Liver (tissue), 3 donors: ENCODE measurements at regions not wholly inside any gene's neighbourhood (a gene's known extent, or its start where the extent isn't known, plus 50 kb on each side); places are given as distances from the start of the nearest gene placed in this dataset.

Source experiments
- CTCF ChIP-seq: fragments of 150-350 bp; IDR thresholded peaks from 2 replicates; pipeline ENCODE4 v1.5.1; 2017; ENCODE audit warnings: improper control_type of control experiment, low read depth, low read length; ENCODE audit not compliant: missing input control
- EGR1 ChIP-seq, 2 donors: IDR thresholded peaks; 2 replicates each; pipeline ENCODE4 v1.6.1; 2016 to 2018; ENCODE audit warnings: antibody characterized with exemption in 2 of 2, low read depth in 2 of 2
- HNF4A ChIP-seq, 2 donors: conservative IDR thresholded peaks; 2 replicates each; pipeline ENCODE4 v1.6.1; 2016; ENCODE audit warnings: antibody characterized with exemption in 2 of 2, mild to moderate bottlenecking in 2 of 2
- JUND ChIP-seq, 2 donors: IDR thresholded peaks; 2 replicates each; pipeline ENCODE4 v1.6.1; 2016; ENCODE audit warnings: antibody characterized with exemption in 2 of 2
- RAD21 ChIP-seq, 2 donors: IDR thresholded peaks; 2 replicates each; pipeline ENCODE4 v1.6.1; 2016; ENCODE audit warnings: antibody characterized with exemption in 2 of 2, mild to moderate bottlenecking in 2 of 2
- REST ChIP-seq: IDR thresholded peaks from 2 replicates; pipeline ENCODE4 v1.6.1; 2016; ENCODE audit warnings: antibody characterized with exemption, mild to moderate bottlenecking
- RXRA ChIP-seq, 2 donors: IDR thresholded peaks; 2 replicates each; pipeline ENCODE4 v1.6.1; 2017 to 2018; ENCODE audit warnings: antibody characterized with exemption in 2 of 2, mild to moderate bottlenecking in 1 of 2
- SP1 ChIP-seq: IDR thresholded peaks from 2 replicates; pipeline ENCODE4 v1.6.1; 2018; ENCODE audit warnings: antibody characterized with exemption, mild to moderate bottlenecking
- TAF1 ChIP-seq: conservative IDR thresholded peaks from 2 replicates; pipeline ENCODE4 v1.6.1; 2016; ENCODE audit warnings: antibody characterized with exemption, mild to moderate bottlenecking
- TF ChIP-seq, protein P1 (sequence below): IDR thresholded peaks from 2 replicates; pipeline ENCODE4 v1.6.1; 2016; ENCODE audit warnings: antibody characterized with exemption
- donor health status: healthy.
- donor health status: healthy.

DNA sequence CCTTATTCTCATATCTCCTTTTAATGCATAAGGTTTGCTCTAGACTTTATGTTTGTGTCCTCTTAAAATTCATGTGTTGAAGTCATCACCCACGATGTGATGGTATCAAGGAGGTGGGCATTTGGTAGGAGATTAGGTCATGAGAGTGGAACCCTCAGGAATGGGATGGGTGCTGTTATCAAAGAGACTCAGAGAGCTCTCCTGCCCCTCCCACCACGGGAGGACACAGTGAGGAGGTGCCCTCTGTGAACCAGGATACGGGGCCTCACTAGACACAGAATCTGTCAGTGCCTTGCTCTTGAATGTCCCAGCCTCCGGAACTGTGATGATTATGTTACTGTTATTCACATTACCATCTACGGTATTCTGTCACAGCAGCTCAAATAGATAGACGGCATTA lies 359.0 kb downstream of the IRX1 start:
- TF ChIP-seq RAD21 (IDR thresholded peaks at IDR 0.05) (no peak), SP1 (no peak), CTCF (no peak), REST (no peak), RXRA (IDR thresholded peaks at IDR 0.05) (no peak), JUND (IDR thresholded peaks at IDR 0.05) (no peak), EGR1 (IDR thresholded peaks at IDR 0.05; ENCODE audit: low read depth in 2 of 2) (no peak), HNF4A (conservative IDR thresholded peaks at IDR 0.05) (no peak), TAF1 (no peak)
- TF ChIP-seq, protein P1, sequence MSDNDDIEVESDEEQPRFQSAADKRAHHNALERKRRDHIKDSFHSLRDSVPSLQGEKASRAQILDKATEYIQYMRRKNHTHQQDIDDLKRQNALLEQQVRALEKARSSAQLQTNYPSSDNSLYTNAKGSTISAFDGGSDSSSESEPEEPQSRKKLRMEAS = no peak
